NT2/D1 (cell line): ENCODE measurements at regions not wholly inside any gene's neighbourhood (a gene's known extent, or its start where the extent isn't known, plus 50 kb on each side); places are given as distances from the start of the nearest gene placed in this dataset.

Experiments
- SUZ12 ChIP-seq: IDR thresholded peaks from 2 replicates; pipeline ENCODE4 v1.6.1; 2011; ENCODE audit not compliant: insufficient read length, insufficient read depth; ENCODE audit errors: extremely low read depth
- YY1 ChIP-seq: IDR thresholded peaks from 2 replicates; pipeline ENCODE4 v1.6.1; 2011; ENCODE audit not compliant: insufficient read length, insufficient read depth
- ZNF274 ChIP-seq: IDR thresholded peaks from 2 replicates; pipeline ENCODE4 v1.6.1; 2011; ENCODE audit warnings: mild to moderate bottlenecking, low read depth, low read length

- TF ChIP-seq SUZ12, result no peak
- no peak for TF ChIP-seq YY1
- no peak for TF ChIP-seq ZNF274
Measured at GRCh38 chr1:199226163-199226562, 587.3 kb downstream of the PTPRC start.
